IPS DF 19.7 (cell line): ENCODE measurements at regions not wholly inside any gene's neighbourhood (a gene's known extent, or its start where the extent isn't known, plus 50 kb on each side); places are given as distances from the start of the nearest gene placed in this dataset.
"Not testable (repeated sequence)": the region's sequence is repeated elsewhere in the genome, so short reads cannot be mapped to it uniquely, and the experiment has no call there.

ENCODE experiments used
- DNase-seq: peaks from one replicate; pipeline ENCODE4 v3.0.0-alpha.2; 2013; ENCODE audit warnings: low read depth, low spot score

GRCh38 chr5:67985686-67986387 is 229.7 kb upstream of the PIK3R1 start:
- no peak for DNase-seq

DNA sequence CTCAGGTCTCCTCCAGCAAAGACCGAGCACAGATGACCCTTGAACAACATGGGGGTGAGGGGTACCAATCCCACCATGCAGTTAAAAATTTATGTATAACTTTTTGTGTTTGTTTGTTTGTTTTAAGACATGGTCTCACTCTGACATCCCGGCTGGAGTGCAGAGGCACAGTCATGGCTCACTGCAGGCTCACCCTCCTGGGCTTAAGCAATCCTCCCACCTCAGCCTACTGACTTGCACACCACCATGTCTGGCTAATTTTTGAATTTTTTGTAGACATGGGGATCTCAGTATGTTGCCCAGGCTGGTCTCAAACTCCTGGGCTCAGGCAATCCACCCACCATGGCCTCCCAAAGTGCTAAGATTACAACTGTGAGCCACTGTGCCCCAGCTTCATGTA is 231.0 kb upstream of the PIK3R1 start:
- DNase-seq = no peak

- DNase-seq = no peak
Measured at GRCh38 chr5:67983251-67984110, 232.1 kb upstream of the PIK3R1 start.

DNA sequence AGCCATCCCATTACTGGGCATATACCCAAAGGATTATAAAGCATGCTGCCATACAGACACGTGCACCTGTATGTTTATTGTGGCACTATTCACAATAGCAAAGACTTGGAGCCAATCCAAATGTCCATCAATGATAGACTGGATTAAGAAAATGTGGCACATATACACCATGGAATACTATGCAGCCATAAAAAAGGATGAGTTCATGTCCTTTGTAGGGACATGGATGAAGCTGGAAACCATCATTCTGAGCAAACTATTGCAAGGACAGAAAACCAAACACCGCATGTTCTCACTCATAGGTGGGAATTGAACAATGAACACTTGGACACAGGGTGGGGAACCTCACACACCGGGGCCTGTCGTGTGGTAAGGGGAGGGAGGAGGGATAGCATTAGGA is 233.4 kb upstream of the PIK3R1 start:
- DNase-seq = not testable (repeated sequence)

DNA sequence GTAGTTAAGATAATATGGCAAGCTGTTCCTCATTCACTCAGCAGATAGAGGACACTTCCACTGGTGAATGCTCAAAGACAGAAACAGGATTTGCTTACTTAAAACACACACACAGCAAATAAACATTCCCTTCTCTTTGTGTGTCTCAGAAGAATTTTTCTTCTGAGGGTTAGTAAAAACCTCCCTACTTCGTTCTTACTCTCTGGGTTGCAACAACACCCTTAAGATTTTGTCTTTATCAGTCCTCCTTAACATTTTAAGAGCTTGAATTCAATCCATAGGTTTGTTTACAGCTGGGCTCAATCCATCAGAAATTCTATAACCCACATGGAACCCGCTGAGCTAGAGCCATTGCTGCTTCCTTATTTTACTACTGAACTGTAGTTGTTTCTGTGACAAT is 237.4 kb upstream of the PIK3R1 start:
- DNase-seq = no peak

- no peak for DNase-seq
Measured at GRCh38 chr5:67976891-67977601, 238.5 kb upstream of the PIK3R1 start.

DNA sequence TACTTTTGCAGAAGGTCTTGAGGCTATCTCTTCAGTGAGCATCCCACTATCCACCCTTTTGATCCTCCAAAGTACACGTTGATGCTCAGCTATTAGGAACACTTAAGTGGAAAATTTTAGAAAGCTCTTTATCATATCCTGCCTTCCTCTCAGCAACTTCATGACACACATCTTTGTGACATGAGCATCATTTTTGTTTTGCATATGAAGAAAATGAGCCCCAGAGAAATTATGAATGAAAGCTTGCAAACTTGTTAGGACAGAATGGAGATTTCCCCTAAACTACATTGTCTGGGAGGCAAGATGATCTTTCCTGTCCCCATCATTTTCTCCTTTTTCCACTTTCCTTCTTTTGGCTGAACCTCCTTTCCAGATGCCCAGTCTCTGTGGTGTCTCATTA is 239.4 kb upstream of the PIK3R1 start:
- no peak for DNase-seq

GRCh38 chr5:67974471-67974870 is 241.1 kb upstream of the PIK3R1 start:
- DNase-seq = no peak

- no peak for DNase-seq
Measured at GRCh38 chr5:67974054-67974453, 241.5 kb upstream of the PIK3R1 start.

DNA sequence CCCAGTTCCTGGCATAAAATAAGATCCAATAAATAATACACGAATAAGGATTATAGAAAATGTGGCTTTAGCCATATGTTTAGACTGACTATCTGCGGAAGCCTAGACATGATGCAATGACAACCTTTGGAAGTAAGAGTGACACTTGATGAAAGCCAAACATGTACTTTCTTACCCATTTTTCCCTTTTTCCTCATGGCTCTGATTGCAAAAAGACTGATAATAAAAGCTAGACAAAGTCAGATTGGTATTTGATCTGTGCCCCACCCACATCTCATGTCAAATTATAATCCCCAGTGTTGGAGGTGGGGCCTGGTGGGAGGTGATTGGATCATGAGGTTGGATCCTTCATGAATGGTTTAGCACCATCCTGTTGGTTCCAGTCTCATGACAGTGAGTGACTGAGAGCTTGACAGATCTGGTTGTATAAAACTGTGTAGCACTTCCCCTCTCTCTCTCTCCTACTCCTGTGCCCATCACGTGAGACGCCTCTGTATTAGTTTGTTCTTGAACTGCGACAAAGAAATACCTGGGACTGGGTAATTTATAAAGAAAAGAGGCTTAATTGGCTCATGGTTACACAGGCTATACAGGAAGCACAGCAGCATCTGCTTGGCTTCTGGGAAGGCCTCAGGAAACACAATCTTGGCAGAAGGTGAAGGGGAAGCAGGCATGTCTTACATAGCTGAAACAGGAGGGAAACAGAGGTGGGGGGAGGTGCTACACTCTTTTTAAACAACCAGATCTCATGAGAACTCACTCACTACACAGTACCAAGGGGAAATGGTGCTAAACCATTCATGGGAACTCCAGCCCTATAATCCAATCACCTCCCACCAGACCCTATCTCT is 243.4 kb upstream of the PIK3R1 start:
- no peak for DNase-seq

- DNase-seq = no peak
Measured at GRCh38 chr5:67971223-67971830, 244.2 kb upstream of the PIK3R1 start.

DNA sequence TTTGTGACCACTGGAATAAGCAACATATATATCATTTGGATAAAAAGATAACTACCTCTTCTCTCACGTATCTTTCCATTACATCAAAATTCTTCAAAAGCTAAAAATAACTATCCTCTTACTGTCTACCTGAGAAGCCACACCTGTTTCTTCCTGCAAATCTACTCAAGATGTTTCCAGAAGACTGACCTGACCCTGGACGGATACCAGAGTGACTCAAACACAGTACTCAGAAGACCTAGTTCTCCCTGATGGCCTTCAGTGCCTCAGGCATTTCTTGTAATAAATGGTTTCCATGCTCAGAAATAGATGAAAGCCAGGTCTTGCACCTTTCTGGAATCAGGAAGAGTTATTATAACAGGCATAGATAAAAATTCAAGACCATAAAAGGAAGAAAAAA is 245.9 kb upstream of the PIK3R1 start:
- no peak for DNase-seq

DNA sequence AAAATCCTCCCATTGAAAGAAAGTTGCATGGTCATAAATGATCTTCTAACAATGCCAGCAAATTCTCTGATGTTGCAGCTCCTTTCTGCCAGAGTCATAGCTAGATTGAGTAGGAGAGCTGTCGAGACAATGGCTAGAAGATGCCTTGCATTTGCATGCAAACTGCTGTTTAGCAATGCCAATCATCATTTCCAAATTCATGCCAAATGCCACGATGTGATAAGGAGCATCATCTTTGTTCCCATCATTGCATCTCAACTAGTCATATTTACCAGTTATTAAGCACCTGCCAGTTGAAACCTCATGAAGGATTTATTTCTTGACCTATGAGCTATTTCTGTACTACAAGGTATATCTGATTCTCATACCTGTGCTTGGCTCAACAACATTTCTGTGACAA is 246.4 kb upstream of the PIK3R1 start:
- DNase-seq = no peak

- no peak for DNase-seq
Measured at GRCh38 chr5:67966712-67967111, 248.8 kb upstream of the PIK3R1 start.

DNA sequence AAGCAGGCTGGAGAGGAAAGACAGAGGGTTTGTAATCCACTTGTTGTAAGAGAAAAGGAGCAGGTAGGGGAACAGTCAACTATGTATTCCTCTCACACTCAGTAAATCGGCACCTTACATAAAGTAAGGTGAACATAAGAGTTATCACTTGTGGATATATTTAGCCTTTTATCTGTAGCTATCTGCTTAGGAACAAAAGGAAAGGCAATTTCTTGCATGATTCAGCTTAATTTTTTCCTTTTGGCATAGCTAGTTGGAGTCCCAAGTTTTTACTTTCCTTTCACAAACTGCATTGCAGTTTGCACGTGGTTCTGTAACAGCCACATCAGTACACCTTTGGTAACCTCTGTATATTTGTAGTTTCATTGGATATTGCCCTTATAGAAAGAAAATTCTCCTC is 250.9 kb upstream of the PIK3R1 start:
- no peak for DNase-seq

DNA sequence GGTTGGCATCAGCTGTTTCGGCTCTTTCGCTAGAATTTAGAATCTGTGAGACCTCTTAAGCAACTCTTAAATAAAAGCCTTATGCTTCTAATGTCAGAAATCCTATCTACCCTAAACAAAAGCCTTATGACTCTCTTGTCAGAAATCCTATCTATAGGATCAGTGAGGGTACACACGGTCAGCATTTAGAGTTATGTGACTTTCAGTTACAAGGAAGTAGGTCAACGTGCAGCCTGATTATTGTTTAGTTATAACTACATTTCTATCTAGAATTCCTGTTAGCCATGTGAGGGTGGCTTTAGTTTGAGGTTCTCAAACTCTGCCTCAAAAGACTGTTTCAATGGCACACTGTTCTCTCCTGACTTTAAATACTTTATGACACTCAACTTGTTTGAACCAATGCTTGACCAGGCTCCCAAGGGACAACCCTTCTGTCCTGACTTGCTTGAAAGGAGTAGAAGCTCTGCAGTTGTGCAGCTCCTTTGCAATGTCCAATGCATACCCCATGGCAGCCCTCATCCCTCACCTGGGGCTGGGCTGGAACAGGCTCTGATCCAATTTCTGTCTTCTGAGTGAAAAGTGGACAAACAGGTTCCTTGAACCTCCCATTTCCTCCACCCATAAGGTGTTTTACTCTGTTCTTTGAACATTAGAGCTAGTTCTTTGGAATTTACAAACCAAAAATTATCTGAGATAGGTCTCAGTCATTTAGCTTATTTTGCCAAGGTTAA is 251.6 kb upstream of the PIK3R1 start:
- no peak for DNase-seq

- DNase-seq = no peak
Measured at GRCh38 chr5:67960939-67961338, 254.6 kb upstream of the PIK3R1 start.

- DNase-seq = no peak
Measured at GRCh38 chr5:67957374-67957773, 258.2 kb upstream of the PIK3R1 start.

DNA sequence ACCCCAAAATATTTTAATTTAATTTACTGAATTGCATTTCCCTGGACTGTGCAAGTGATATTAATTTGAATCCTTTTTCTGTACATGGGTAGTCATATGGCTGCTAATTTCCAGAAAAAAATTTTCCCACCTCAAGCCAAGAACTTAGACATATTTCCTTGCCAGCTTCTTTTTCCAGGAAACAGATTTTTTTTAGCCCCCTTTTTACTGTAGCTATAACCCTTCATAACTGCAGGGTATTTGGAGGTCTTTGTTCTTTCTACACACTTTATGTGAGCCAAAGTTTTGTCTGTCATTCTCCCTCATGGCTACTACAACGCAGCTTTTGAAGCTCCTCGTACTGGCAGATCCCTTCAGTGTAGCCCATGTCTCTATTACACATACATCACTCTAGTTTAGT is 261.2 kb upstream of the PIK3R1 start:
- DNase-seq = no peak

- DNase-seq = no peak
Measured at GRCh38 chr5:67942421-67942820, 273.1 kb upstream of the PIK3R1 start.
